Occipital lobe (tissue), 1 donor: ENCODE measurements at regions not wholly inside any gene's neighbourhood (a gene's known extent, or its start where the extent isn't known, plus 50 kb on each side); places are given as distances from the start of the nearest gene placed in this dataset.
A peak's percentile ranks its signal among the peaks of the same experiment; 100 is the strongest.
"Not testable (repeated sequence)": the region's sequence is repeated elsewhere in the genome, so short reads cannot be mapped to it uniquely, and the experiment has no call there.

Source experiments
- DNase-seq: peaks from one replicate; lab custom pipeline; 2025; lab: John Stamatoyannopoulos, UW

DNA sequence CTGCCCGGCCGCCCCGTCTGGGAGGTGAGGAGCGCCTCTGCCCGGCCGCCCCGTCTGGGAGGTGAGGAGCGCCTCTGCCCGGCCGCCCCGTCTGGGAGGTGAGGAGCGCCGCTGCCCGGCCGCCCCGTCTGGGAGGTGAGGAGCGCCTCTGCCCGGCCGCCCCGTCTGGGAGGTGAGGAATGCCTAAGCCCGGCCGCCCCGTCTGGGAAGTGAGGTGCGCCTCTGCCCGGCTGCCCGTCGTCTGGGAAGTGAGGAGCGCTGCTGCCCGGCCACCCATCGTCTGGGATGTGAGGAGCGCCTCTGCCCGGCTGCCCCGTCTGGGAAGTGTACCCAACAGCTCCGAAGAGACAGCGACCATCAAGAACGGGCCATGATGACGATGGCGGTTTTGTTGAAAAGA, 136.6 kb upstream of the PROKR2 start:
- not testable (repeated sequence) for DNase-seq

DNA sequence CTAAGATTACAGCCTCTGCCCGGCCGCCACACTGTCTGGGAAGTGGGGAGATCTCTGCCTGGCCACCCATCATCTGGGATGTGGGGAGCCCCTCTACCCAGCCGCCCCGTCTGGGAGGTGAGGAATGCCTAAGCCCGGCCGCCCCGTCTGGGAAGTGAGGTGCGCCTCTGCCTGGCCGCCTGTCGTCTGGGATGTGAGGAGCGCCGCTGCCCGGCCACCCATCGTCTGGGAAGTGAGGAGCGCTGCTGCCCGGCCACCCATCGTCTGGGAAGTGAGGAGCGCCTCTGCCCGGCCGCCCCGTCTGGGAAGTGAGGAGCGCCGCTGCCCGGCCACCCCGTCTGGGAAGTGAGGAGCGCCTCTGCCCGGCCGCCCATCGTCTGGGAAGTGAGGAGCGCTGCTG, 135.9 kb upstream of the PROKR2 start:
- not testable (repeated sequence) for DNase-seq

DNA sequence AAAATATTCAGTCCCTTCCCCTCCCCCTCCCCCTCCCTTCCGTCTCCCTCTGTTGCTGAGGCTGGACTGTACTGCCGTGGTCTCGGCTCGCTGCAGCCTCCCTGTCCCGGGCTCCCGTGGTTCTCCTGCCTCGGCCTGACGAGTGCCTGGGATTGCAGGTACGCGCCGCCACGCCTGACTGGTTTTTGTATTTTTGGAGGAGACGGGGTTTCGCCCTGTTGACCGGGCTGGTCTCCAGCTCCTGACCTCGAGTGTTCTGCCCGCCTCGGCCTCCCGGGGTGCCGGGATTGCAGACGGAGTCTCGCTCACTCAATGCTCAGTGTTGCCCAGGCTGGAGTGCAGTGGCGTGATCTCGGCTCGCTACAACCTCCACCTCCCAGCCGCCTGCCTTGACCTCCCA, 135.5 kb upstream of the PROKR2 start:
- DNase-seq = not testable (repeated sequence)

DNA sequence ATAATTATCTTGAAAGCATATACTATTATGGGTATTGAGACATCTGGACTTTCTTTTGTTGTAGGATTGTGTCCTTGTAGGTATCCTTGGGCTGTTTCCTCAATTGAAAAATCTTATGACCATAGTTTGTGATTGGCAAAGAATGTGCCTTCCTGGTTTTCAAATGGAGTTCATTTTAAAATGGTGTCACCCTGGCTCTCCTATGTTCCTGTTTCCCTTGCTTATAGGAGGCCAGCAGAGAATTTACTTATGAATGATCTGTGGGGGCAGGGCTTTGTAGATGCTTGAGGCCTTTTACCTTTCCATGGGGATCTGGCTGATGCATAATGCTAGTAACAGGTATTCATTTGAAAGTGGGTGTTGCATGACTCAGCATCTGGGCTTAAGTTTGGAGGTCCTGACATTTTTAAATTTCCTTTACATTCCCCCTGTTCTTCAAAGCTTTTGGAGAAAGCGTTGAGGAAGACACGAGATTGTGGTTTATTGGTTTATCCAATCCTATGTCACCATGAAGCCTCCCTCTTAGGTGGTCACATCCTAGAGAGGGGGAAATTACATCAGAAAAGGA, 135.0 kb upstream of the PROKR2 start:
- no peak for DNase-seq

DNA sequence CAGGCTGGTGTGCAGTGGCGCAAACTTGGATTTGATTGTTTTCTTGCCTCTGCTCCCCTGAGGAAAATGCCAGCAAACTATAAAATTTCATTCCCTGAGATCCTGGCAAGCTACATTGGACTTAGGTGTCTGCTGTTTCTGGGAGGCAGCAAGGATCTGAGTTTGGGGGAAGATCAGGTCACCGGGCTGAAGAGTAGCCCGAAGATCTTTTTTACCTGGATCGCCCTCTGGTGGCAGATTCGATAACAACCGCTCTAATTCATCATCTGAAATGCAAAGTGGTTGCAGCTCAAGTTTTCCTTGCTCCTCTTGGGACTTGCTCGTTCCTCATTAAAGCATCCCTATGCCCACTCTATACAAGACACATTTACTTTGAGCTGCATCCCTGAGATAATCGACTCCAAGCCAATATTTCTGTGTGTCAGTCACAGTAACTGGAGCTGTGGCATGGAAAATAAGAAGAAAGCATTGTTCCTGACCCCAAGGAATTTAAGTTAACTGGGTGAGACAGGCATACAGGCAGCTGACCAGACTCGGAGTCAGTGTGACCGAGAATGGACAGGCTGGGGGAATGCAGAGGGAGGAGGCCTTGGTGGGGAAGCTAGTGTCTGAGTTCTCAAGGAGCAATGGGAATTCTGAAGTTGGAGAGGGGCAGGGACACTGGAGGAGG, 131.8 kb upstream of the PROKR2 start:
- DNase-seq = no peak

DNA sequence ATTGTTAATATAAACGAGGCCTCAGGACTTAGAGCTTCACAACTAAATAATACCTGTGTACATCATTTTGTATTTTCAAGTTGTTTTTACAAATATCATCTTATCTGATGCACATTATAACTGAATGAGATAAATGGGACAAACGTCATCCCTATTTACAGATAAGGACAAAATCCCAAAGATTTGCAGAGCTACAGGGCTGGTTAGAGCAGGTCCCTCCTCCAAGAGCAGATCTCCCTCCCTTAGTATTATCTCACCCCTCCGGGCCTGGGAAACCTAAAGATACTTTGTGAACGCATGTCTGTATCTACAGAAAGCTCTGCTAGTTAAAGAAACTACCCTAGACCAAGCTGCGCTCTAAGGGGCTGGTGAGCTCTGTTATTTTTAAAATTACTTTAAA, 130.4 kb upstream of the PROKR2 start:
- DNase-seq = no peak

DNA sequence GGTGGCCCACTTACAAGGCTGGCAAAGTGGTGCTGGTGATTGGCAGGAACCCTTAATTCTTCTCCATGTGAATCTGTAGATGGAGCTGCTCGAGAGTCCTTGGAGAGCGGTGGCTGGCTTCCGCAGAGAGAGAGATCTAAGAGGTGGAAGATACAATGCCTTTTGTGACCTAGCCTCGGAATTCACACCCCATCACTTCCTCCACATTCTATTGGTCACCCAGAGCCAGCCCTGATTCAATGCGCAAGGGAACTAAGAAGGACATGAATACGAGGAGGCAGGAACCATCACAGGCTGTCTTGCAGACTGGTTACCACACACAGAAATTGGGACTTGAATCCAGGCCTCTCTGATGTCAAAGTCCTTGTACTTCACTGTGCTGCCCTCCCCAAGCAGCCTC, 128.9 kb upstream of the PROKR2 start:
- no peak for DNase-seq

DNA sequence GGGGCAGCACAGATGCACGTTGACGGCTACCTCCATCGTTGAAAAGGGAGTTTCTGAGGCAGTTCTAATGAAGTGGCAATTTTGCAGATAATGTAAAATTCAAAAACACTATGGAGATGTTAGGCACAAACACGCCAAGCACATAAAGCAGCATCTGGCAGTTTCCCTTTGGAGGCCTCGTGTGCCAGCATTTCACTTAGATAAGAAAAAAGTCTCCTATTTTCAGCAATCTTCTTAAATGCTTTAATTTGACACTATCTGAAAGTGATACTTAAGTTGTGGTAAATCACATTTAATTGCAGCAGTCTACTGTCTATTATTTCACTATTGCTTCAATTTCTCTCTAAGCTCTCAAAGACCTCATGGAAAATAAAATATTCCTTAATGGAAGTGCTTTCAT, 125.3 kb upstream of the PROKR2 start:
- no peak for DNase-seq

DNA sequence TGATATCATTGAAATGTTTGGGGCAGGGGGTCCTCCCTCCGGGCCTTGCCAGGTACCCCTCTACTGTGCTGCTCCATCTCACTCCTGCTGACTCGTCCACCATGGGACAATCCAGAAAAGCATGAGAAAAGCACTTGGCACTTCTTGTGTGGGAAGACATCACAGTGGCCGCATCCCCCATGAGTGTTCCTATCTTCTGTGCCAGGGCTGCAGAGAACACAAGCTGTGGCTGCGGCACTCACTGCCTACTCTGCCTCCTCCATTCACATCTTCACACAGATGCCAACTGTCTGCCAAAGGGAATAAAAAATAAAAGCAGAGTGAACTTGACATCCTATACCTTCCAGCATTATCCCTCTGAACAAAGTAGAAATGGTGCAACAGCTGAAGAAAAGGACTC, 117.4 kb upstream of the PROKR2 start:
- DNase-seq = peak; percentile 54

DNA sequence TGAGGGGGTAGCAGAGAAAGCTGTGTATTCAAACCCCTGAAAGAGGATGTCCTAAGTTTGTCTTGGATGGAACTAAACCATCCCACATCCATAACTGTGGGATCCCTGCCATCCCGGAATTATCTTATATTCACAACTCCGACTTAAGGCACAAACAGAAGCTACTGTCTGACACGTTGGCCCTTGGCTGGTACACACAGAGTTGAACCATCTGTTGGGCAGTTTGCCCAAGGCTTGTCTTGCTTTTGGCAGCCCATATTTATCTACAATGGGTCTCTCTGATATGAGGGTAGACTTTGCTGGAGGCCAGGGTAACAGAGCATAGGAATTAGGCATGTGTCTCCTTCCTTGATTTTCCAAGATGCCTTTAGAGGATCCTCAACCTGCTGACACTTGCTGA, 116.6 kb upstream of the PROKR2 start:
- DNase-seq = peak; percentile 24

DNA sequence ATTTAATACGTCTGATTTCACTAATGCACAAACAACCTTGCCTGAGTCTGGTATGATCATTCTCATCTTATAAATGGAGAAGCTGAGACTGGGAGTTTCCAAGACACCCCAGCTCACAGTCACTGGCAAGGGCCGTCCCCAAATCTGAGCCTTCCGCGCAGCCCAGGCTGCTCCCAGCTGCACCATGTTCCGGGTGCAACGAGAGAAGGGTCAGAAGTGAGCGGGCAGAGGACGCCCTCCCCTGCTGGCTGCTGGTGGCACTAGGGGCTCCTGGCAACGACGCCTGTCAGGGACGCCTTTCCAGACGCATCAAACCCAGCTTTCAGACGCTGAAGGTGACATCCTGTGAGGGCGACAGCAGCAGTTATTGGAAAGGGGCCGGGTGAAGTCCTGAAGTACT, 115.3 kb upstream of the PROKR2 start:
- DNase-seq = no peak

DNA sequence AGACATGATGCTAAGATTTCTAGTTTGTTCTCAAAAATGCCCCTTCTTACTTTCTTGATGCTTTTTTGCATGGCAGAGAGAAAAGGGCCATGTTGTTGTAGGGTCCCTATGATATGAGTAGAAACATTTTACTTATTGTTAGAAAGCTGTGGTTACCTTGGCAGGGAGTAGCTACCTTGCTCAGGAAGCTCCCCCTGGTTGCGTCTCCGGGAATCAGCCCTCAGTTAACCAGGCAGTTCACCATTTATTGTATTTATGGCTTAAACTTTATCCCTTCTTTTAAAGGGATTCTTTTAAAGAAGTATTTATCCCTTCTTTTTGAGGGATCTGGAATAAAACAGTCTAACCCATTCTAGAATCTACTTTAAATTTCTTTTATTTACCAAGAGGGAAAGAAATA, 113.9 kb upstream of the PROKR2 start:
- no peak for DNase-seq

DNA sequence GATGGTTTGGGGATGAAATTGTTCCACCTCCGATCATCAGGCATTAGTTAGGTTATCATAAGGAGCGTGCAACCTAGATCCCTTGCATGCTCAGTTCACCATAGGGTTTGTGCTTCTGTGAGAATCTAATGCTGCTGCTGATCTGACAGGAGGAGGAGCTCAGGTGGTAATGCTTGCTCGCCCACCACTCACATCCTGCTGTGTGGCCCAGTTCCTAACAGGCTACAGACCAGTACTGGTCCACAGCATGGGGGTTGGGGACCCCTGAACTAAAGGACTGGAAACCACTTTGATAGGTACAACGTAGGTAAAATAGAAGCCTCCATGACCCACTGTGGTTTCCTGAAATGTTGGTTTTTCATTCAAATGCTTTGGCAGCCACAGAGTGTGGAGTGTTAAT, 109.3 kb upstream of the PROKR2 start:
- DNase-seq = no peak

DNA sequence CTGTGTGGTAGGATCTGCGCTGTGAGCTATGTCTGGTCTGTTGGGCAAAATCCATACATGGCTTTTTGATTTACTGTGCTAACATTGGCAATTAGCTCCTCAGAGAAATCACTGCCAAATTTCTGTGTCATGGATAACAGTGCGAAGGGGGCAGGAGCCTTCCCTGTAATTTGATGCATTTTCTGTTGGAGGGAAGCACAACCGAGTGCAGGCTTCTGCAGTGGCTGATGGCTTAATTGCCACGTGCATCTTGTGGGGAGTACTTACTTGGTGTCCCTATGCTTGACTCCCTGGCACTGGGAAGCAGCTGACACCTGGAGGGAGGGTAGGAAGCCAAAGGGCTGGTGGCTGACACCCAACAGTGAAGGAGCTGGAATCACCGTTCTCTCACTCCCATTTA, 99.3 kb upstream of the PROKR2 start:
- DNase-seq = no peak

DNA sequence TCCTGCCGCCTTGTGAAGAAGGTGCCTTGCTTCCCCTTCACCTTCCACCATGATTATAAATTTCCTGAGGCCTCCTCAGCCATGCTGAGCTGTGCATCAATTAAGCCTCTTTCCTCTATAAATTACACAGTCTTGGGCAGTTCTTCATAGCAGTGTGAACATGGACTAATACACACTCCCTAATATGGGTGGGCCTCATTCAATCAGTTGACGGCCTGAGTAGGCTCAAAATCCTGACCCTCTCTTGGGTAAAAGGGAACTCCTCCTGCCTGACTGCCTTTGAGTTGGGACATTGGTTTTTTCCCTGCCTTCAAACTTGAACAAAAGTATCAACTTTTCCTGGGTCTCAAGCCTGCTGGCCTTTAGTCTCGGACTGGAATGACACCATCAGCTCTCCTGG, 96.6 kb upstream of the PROKR2 start:
- DNase-seq = no peak

DNA sequence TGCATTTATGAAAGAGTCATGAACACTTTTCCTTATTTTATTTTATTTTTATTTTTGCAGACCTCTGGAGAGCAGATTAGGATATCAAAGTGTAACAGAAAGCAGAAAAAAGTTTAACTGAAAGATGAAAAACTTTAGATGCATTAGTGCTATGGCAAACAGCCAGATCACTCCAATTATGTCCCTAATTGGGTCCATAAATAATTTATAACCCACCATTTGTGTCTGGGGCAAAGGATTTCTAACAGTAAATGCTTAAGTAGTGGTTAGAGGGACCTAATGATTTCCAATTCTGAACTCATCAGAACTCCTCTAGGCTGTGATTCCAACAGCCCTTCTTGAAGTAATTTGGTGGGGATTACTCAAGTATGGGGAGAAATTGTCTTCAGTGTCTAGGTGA, 93.7 kb upstream of the PROKR2 start:
- no peak for DNase-seq

DNA sequence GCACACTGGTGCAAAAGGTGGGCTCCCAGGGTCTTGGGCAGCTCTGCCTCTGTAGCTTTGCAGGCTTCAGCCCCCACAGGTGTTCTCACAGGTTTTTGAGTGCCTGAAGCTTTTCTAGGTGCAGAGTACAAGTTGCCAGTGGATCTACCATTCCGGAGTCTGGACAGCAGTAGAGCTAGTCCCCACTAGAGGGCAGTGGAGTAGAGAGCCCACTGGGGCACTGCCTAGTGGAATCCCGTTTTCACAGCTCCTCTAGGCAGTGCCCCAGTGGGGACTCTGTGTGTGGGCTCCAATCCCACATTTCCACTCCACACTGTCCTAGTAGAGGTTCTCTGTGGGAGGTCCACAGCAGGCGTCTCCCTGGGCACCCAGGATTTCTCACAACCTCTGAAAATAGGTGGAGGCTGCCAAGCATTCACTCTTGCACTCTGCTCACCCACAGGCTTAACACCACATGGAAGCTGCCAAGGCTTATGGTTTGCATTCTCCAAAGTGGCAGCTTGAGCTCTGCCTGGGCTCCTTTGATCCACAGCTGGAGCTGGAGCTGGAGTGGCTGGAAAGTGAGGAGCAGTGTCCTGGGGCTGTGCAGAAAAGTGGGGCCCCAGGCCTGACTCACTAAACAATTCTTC, 86.3 kb upstream of the PROKR2 start:
- DNase-seq = no peak

DNA sequence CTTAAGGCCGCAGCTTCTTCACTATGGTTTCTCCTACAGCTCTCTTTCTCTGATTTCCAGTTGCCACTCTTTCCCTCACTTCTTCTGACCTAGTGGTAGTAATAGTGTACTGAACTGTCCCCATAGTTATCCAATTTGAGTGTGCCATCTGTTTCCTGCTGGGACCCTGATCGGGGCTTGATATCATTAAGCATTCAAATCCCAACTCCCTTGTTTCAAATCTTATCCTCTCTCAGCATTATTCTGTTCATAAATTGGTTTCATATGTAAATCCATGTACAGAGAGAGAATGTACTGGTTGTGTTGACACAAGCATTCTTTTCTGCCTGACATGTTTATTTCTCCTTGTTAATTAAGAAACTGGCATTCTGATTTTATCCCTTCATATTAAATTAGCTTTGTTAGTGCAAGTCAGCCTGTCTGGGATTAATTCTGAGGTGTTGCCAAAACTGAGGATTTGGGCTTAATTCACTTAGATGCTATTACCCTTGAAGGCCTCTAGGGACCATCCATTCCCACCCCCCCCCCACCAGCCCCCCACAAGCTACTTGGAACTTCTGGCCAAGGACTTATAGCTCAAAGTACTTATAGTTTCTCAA, 84.6 kb upstream of the PROKR2 start:
- DNase-seq = no peak

DNA sequence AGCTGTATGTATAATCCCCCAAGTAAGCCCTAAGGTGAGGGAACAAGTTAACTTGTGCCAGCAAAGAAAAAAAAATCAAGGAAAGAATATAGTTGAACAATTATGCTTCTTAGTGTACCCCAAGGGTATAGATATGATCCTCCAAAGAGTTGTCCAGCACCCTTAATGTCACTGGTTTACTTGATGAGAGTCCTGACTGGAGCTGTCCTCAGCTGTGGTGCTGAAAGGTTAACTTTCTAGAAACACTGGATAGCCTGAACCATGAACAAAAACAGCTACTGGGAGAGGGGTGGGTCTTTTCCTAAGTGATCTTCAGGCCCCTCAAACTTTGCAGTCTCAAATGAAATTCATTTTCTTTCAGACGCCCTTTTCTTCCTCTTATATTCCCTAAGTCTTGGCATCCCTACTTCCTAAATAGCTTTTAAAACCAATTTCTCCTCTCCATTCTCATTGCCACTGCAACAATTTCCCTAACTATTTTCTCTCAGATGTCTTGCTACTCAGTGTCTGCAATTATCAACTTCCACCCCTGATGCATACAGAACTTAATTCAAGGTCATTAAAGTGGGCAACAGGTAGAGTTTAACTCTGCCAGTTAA, 83.5 kb upstream of the PROKR2 start:
- no peak for DNase-seq

DNA sequence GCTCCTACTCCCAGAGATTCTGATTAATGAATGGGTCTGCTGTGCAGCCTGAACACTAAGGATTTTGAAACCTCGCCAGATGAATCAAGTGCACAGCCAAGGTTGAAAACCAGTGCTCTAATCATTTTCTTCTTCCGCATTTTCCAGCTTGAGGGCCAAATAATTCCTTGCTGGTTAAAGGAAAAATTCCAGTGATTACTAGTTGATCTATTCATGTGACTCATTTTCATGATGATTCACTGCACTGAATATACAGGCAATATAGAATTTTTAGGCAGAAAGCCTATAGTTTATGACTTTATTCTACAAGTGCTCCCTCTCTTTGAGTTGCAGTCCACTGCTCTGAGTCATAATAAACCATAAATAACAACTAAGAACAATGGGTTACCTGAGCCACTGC, 80.6 kb upstream of the PROKR2 start:
- DNase-seq = no peak

DNA sequence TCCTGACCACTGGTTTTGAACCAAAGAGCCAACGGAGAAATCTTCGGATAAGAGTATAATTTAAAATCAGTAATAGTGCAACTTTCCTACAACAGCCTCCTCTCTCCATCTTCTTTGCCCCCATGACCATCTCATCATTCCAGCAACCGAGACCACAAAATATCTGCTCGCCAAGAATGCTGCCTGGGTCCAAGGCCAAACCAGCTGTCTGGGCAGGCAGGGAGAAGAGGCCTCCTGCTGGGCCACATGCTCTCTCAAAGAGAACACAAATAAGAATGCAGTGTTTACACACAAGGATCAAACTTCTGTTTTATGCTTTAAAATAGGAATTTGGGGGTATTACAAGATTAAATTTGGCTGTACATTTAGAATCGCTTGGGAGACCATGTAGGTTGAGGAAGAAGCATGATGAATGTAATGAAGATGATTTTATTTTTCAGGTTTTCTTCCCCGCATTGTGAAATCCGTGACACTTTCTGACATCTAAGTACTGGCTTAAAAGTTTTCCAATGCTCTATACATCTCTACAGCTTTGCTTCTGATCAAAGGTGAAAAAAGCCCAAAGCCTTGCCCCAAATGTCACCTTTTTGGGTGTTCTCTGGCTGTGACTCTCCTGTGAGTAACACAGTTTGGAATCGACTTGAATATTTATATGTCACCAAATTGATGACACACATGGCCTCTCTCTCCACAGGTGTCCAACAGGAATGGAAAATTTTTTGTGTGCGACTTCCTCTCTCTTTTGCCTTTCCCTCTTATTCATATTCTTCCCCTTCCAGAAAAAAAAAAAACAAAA, 79.4 kb upstream of the PROKR2 start:
- DNase-seq = no peak
